Sigmoid colon (tissue), 6 donors: ENCODE measurements at regions not wholly inside any gene's neighbourhood (a gene's known extent, or its start where the extent isn't known, plus 50 kb on each side); places are given as distances from the start of the nearest gene placed in this dataset.

ENCODE experiments used
- DNase-seq: peaks from one replicate; pipeline ENCODE4 v3.0.0-alpha.2; 2019
- H3K27ac ChIP-seq, 4 donors: fragments of 200-600 bp; sonication (generic); one replicate each; pipeline ENCODE4 v1.5.1; 2016 to 2019; ENCODE audit warnings: mild to moderate bottlenecking in 1 of 4
- H3K27me3 ChIP-seq, 3 donors: fragments of 200-600 bp; sonication (generic); one replicate each; pipeline ENCODE4 v1.5.1; 2019; ENCODE audit warnings: mild to moderate bottlenecking in 1 of 3
- H3K36me3 ChIP-seq, 4 donors: fragments of 200-600 bp; sonication (generic); one replicate each; pipeline ENCODE4 v1.5.1; 2016 to 2019
- H3K4me1 ChIP-seq, 4 donors: fragments of 200-600 bp; sonication (generic); one replicate each; pipeline ENCODE4 v1.5.1; 2017 to 2019
- H3K4me3 ChIP-seq, 4 donors: fragments of 200-600 bp; sonication (generic); one replicate each; pipeline ENCODE4 v1.5.1; 2017 to 2019; ENCODE audit warnings: mild to moderate bottlenecking in 2 of 4, moderate library complexity in 1 of 4
- H3K9me3 ChIP-seq, 4 donors: fragments of 200-600 bp in 3 of 4; sonication (generic) in 3 of 4; one replicate each; pipeline versions ENCODE4 v1.5.1 to v1.6.1; 2013 to 2019
- EP300 ChIP-seq, 4 donors: sonication (generic); formaldehyde crosslinking; IDR thresholded peaks; one replicate each; pipeline ENCODE4 v1.6.1; 2017; ENCODE audit warnings: antibody characterized with exemption in 4 of 4
- POLR2A ChIP-seq, 2 donors: fragments of 450-650 bp; IDR thresholded peaks; one replicate each; pipeline ENCODE4 v1.6.1; 2016; ENCODE audit warnings: antibody characterized with exemption in 2 of 2, mild to moderate bottlenecking in 2 of 2, moderate library complexity in 2 of 2
- POLR2AphosphoS5 ChIP-seq, 4 donors: sonication (generic); formaldehyde crosslinking; IDR thresholded peaks; one replicate each; pipeline ENCODE4 v1.6.1; 2017; ENCODE audit warnings: antibody characterized with exemption in 4 of 4
- WGBS, 2 donors: extraction: QIAGEN DNeasy Blood & Tissue Kit; methylation state at CpG; one replicate each; pipeline ENCODE4 v1.1.7; 2013; 5-methylcytosine and 5-hydroxymethylcytosine counted together
- intact Hi-C: fragments of 100-400 bp; cut with DNase I; formaldehyde crosslinking; loops from one replicate; pipeline ENCODE4 v1.15.1; 2023
- TF ChIP-seq, protein P1 (sequence below), 4 experiments: fragments of 450-650 bp in 3 of 4; fragments of 200-600 bp in 1 of 4; IDR thresholded peaks; one replicate each; pipeline ENCODE4 v1.5.1; 2016 to 2019; ENCODE audit warnings: antibody characterized with exemption in 4 of 4, mild to moderate bottlenecking in 3 of 4, moderate library complexity in 2 of 4
- donor health status: healthy with polysubstance abuse.
- donor health status: healthy.

DNA sequence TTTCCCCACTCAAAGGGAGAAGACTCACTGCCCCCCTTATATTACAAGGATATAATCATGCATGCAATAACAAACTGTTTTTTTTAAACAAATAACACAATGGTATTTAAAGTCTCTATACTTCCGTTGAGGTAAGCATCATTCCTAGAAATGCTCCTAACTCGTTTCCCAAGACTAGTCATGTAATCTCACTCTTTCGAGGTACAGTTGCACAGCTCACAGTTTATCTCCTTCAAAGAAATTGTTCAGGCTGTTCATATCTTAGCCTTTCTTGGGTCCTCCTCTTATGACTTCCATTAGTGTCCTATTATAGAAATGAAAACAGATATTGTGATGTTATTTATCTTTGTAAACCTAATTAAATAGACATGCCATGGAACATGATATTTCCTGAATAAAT, 705.0 kb downstream of the KCNT2 start:
- no peak for TF ChIP-seq POLR2A (IDR thresholded peaks at IDR 0.05)
- no peak for TF ChIP-seq POLR2AphosphoS5 (IDR thresholded peaks at IDR 0.05)
- TF ChIP-seq, protein P1, sequence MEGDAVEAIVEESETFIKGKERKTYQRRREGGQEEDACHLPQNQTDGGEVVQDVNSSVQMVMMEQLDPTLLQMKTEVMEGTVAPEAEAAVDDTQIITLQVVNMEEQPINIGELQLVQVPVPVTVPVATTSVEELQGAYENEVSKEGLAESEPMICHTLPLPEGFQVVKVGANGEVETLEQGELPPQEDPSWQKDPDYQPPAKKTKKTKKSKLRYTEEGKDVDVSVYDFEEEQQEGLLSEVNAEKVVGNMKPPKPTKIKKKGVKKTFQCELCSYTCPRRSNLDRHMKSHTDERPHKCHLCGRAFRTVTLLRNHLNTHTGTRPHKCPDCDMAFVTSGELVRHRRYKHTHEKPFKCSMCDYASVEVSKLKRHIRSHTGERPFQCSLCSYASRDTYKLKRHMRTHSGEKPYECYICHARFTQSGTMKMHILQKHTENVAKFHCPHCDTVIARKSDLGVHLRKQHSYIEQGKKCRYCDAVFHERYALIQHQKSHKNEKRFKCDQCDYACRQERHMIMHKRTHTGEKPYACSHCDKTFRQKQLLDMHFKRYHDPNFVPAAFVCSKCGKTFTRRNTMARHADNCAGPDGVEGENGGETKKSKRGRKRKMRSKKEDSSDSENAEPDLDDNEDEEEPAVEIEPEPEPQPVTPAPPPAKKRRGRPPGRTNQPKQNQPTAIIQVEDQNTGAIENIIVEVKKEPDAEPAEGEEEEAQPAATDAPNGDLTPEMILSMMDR (IDR thresholded peaks at IDR 0.05), result no peak
- TF ChIP-seq EP300 (IDR thresholded peaks at IDR 0.05), result no peak
- no peak overlapping the region for H3K4me3 ChIP-seq
- H3K27ac ChIP-seq, result no peak overlapping the region
- 49 to 75% methylated on average over 3 of the region's 3 CpGs for WGBS, 2 donors
- no peak for DNase-seq
- no peaks in the 10 kb centered on the region for H3K36me3 ChIP-seq
- no peaks in the 10 kb centered on the region for H3K27me3 ChIP-seq
- no peaks in the 10 kb centered on the region for H3K9me3 ChIP-seq
- intact Hi-C loops, result no loop called here
- no peaks in the 10 kb centered on the region for H3K4me1 ChIP-seq

DNA sequence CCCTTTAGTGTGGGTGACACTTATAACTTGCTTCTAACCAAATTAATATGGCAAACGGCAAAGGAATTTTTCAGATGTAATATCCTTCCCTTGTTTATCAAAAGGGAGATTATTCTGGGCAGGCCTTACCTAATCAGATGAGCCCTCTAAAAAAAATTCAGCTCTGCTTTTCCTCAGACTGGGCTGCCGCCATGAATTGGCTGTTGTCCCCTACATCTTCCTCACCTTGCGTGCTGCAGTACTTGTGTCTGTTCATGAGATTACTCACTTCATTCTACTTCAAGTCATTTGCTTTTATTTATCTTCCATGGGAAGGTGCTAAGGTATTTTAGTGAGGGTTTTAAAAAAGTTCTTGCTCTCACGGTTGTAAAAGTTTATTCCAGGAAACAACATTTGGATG, 705.5 kb downstream of the KCNT2 start:
- H3K9me3 ChIP-seq, result no peaks in the 10 kb centered on the region
- DNase-seq, result no peak
- no peak overlapping the region for H3K4me3 ChIP-seq
- TF ChIP-seq POLR2AphosphoS5 (IDR thresholded peaks at IDR 0.05), result no peak
- TF ChIP-seq, protein P1 (IDR thresholded peaks at IDR 0.05), result no peak
- TF ChIP-seq POLR2A (IDR thresholded peaks at IDR 0.05), result no peak
- TF ChIP-seq EP300 (IDR thresholded peaks at IDR 0.05), result no peak
- intact Hi-C loops, result no loop called here
- H3K36me3 ChIP-seq, result no peaks in the 10 kb centered on the region
- H3K4me1 ChIP-seq, result no peaks in the 10 kb centered on the region
- WGBS, 2 donors, result 54 to 76% methylated on average over 4 of the region's 4 CpGs
- no peaks in the 10 kb centered on the region for H3K27me3 ChIP-seq
- H3K27ac ChIP-seq, result no peak overlapping the region

DNA sequence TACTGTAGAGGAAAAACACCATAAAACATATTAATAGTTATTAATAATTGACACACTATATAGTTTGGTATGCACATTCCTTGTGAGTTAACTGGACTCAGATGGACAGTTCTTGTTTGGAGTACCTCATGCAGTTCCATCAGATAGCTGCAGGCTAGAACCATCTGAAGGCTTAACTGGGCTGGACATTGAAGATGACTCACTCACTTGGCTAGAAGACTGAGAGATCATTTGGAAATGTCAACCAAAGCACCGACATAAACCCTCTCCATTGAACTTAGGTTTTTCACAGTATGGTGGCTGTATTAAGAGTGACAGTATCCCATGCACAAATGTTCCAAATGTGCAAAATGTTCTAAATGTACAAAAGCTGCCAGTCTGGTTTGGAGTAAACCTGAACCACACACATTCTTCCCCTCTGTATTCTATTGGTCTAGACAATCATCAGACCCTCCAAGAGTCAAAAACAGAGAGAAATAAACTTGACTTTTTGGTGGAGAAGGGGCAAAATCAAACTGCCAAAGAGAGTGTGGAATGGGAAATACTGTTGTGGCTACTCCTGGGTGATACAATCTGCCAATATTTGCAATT, 708.4 kb downstream of the KCNT2 start:
- no peak overlapping the region for H3K4me3 ChIP-seq
- no peak for DNase-seq
- no peaks in the 10 kb centered on the region for H3K4me1 ChIP-seq
- 67 to 83% methylated on average over 1 of the region's 1 CpG for WGBS, 2 donors
- H3K27ac ChIP-seq, result no peak overlapping the region
- no peaks in the 10 kb centered on the region for H3K27me3 ChIP-seq
- H3K36me3 ChIP-seq, result no peaks in the 10 kb centered on the region
- TF ChIP-seq POLR2AphosphoS5 (IDR thresholded peaks at IDR 0.05) (no peak), POLR2A (IDR thresholded peaks at IDR 0.05) (no peak), EP300 (IDR thresholded peaks at IDR 0.05) (no peak)
- TF ChIP-seq, protein P1 (IDR thresholded peaks at IDR 0.05), result no peak
- intact Hi-C loops, result no loop called here
- no peaks in the 10 kb centered on the region for H3K9me3 ChIP-seq

DNA sequence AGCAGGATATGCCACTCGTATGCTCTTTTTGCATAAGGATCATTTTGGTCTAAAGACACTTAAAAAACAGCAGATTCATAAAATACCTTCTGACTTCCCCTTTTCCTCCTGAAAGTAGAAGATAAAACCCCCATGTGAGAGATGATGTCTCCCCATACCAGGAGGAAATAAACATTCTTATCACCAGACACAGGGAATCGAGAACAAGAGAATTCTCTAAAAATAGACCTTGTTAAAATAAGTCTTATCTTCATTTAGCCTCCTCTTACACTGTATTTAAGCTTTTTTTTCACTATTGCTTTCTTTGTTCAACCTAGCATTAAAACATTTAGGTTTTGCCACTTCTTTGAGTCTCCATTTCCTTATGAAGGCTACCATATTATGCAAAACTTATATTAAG, 709.3 kb downstream of the KCNT2 start:
- H3K9me3 ChIP-seq, result no peaks in the 10 kb centered on the region
- H3K27me3 ChIP-seq, result no peaks in the 10 kb centered on the region
- H3K4me1 ChIP-seq, result no peaks in the 10 kb centered on the region
- no peak overlapping the region for H3K4me3 ChIP-seq
- no peak overlapping the region for H3K27ac ChIP-seq
- H3K36me3 ChIP-seq, result no peaks in the 10 kb centered on the region
- intact Hi-C loops, result no loop called here
- TF ChIP-seq EP300 (IDR thresholded peaks at IDR 0.05) (no peak), POLR2AphosphoS5 (IDR thresholded peaks at IDR 0.05) (no peak), POLR2A (IDR thresholded peaks at IDR 0.05) (no peak)
- TF ChIP-seq, protein P1 (IDR thresholded peaks at IDR 0.05), result no peak
- WGBS, 2 donors, result 28 to 51% methylated on average over 2 of the region's 2 CpGs
- no peak for DNase-seq

DNA sequence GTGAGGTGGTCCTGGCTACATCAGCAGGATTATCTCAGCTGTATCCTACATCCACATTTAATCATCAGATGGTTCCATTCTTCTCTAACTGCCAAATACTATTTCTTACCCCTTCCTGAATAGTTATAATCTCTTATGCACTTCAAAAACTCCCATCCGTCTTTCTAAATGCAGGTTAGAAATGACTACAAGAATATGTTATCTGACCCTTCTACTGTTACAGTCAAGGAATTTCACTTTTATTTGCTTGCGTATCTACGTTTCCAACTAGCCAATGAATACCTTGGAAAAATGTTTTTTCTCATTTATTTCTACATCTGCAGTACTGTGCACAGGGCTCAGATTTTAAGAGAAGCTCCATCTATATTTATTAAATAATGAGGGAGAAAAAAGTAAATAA, 709.9 kb downstream of the KCNT2 start:
- TF ChIP-seq POLR2A (IDR thresholded peaks at IDR 0.05) (no peak), POLR2AphosphoS5 (IDR thresholded peaks at IDR 0.05) (no peak), EP300 (IDR thresholded peaks at IDR 0.05) (no peak)
- TF ChIP-seq, protein P1 (IDR thresholded peaks at IDR 0.05), result no peak
- Histone ChIP-seq H3K4me3 (no peak overlapping the region), H3K9me3 (no peaks in the 10 kb centered on the region), H3K36me3 (no peaks in the 10 kb centered on the region), H3K4me1 (no peaks in the 10 kb centered on the region), H3K27me3 (no peaks in the 10 kb centered on the region), H3K27ac (no peak overlapping the region)
- 69 to 85% methylated on average over 3 of the region's 3 CpGs for WGBS, 2 donors
- no peak for DNase-seq
- intact Hi-C loops, result no loop called here
